ENCODE measurements at regions not wholly inside any gene's neighbourhood (a gene's known extent, or its start where the extent isn't known, plus 50 kb on each side); places are given as distances from the start of the nearest gene placed in this dataset.
A peak's percentile ranks its signal among the peaks of the same experiment; 100 is the strongest.

DNA sequence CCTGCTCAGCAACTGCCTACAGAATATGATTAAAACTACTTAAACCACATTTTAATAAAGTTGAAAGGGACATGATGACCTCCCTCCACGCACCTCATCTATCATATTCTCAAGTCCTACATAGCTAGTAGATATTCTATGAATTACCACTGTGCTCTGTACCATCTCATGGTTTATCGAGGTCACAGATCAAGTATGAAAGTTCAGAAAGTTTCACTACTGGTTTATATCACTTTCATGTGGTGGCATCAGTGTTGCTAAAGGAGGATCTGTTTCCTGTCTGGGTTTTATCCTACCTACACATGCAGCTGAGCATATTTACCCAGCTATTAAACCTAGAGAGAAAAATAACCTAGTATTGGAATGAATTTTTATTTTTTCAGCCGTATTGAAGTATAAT lies 214.9 kb upstream of the MON1B start:
- H3K27me3 ChIP-seq, result no peaks in the 10 kb centered on the region
- no peaks in the 10 kb centered on the region for H3K4me1 ChIP-seq
- no peak overlapping the region for H3K27ac ChIP-seq
- 68 to 77% (median 74%) methylated on average over 3 of the region's 3 CpGs for WGBS, 5 donors
- TF ChIP-seq CTCF (IDR thresholded peaks at IDR 0.05), result no peak
- TF ChIP-seq POLR2AphosphoS5 (IDR thresholded peaks at IDR 0.05), result no peak
- DNase-seq, result peak in 1 of 2 donors; percentile 5
- intact Hi-C loops (cut with DNase I; ENCODE audit: low total_unique reads), result no loop called here
- H3K9me3 ChIP-seq, result no peaks in the 10 kb centered on the region
- H3K4me3 ChIP-seq, result no peak overlapping the region
- no peaks in the 10 kb centered on the region for H3K36me3 ChIP-seq

DNA sequence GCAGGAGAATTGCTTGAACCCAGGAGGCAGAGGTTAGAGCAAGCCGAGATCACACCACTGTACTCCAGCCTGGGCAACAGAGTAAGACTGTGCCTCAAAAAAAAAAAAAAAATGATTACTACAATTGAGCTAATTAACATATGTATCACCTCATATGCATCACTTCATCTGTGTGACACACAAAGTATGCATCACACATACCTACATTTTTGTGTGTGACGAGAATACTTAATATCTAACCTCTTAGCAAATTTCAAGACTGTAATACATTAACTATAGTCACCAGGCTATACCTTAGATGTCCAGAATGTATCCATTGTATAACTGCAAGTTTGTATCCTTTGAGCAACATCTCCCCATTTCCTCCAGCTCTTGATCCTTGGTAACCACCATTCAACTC lies 214.2 kb upstream of the MON1B start:
- 77 to 93% (median 88%) methylated on average over 2 of the region's 2 CpGs for WGBS, 5 donors
- Histone ChIP-seq H3K27me3 (no peaks in the 10 kb centered on the region), H3K9me3 (no peaks in the 10 kb centered on the region), H3K4me3 (no peak overlapping the region), H3K27ac (no peak overlapping the region), H3K36me3 (no peaks in the 10 kb centered on the region), H3K4me1 (no peaks in the 10 kb centered on the region)
- TF ChIP-seq CTCF (IDR thresholded peaks at IDR 0.05) (no peak), POLR2A (IDR thresholded peaks at IDR 0.05) (no peak), POLR2AphosphoS5 (IDR thresholded peaks at IDR 0.05) (no peak), EP300 (IDR thresholded peaks at IDR 0.05) (no peak)
- intact Hi-C loops (cut with DNase I; ENCODE audit: low total_unique reads), result no loop called here
- DNase-seq, result no peak

- Histone ChIP-seq H3K27me3 (no peaks in the 10 kb centered on the region), H3K4me3 (no peak overlapping the region), H3K27ac (no peak overlapping the region), H3K9me3 (peaks cover 0 to 5% (median 0%) of the 10 kb centered on the region in 4 donors), H3K4me1 (no peaks in the 10 kb centered on the region), H3K36me3 (no peaks in the 10 kb centered on the region)
- intact Hi-C loops (cut with DNase I; ENCODE audit: low total_unique reads), result no loop called here
- no peak for DNase-seq
- WGBS, 5 donors, result 77 to 86% (median 82%) methylated on average over 3 of the region's 3 CpGs
- TF ChIP-seq POLR2AphosphoS5 (IDR thresholded peaks at IDR 0.05) (no peak), CTCF (IDR thresholded peaks at IDR 0.05) (no peak), EP300 (IDR thresholded peaks at IDR 0.05) (no peak), POLR2A (IDR thresholded peaks at IDR 0.05) (no peak)
These were observed 206.8 kb upstream of the MON1B start for GRCh38 chr16:76984196-76984595.

GRCh38 chr16:76985392-76986045 lies 205.5 kb upstream of the MON1B start:
- no peak overlapping the region for H3K4me3 ChIP-seq
- no peaks in the 10 kb centered on the region for H3K36me3 ChIP-seq
- no peaks in the 10 kb centered on the region for H3K27me3 ChIP-seq
- H3K27ac ChIP-seq, result no peak overlapping the region
- no peaks in the 10 kb centered on the region for H3K4me1 ChIP-seq
- intact Hi-C loops (cut with DNase I; ENCODE audit: low total_unique reads), result no loop called here
- DNase-seq, result no peak
- TF ChIP-seq CTCF (IDR thresholded peaks at IDR 0.05) (no peak), POLR2AphosphoS5 (IDR thresholded peaks at IDR 0.05) (no peak), POLR2A (IDR thresholded peaks at IDR 0.05) (no peak), EP300 (IDR thresholded peaks at IDR 0.05) (no peak)
- WGBS, 5 donors, result 33 to 41% (median 36%) methylated on average over 4 of the region's 4 CpGs
- peaks cover 0 to 5% (median 0%) of the 10 kb centered on the region in 4 donors for H3K9me3 ChIP-seq

All from stomach (tissue), 8 donors.